NCI-H2227 treated with DMSO at 0.1 percent for 48 hours (cell line): ENCODE measurements at regions not wholly inside any gene's neighbourhood (a gene's known extent, or its start where the extent isn't known, plus 50 kb on each side); places are given as distances from the start of the nearest gene placed in this dataset.
A peak's percentile ranks its signal among the peaks of the same experiment; 100 is the strongest.

ENCODE experiments used
- DNase-seq: peaks from one replicate; lab custom pipeline; 2025; lab: John Stamatoyannopoulos, UW

GRCh38 chr18:39872651-39873050, 2082.4 kb upstream of the PIK3C3 start:
- DNase-seq: no peak

GRCh38 chr18:39871961-39872360, 2083.1 kb upstream of the PIK3C3 start:
- no peak for DNase-seq

GRCh38 chr18:39870591-39870990, 2084.4 kb upstream of the PIK3C3 start:
- no peak for DNase-seq

- no peak for DNase-seq
Measured at GRCh38 chr18:39863916-39864315, 2091.1 kb upstream of the PIK3C3 start.

GRCh38 chr18:39862341-39862740, 2092.7 kb upstream of the PIK3C3 start:
- no peak for DNase-seq

- DNase-seq: no peak
Measured at GRCh38 chr18:39854291-39854690, 2100.7 kb upstream of the PIK3C3 start.

- no peak for DNase-seq
Measured at GRCh38 chr18:39846265-39846664, 2108.8 kb upstream of the PIK3C3 start.

GRCh38 chr18:39845631-39846030, 2109.4 kb upstream of the PIK3C3 start:
- no peak for DNase-seq

GRCh38 chr18:39845106-39845505, 2109.9 kb upstream of the PIK3C3 start:
- DNase-seq: no peak

GRCh38 chr18:39843546-39843945, 2111.5 kb upstream of the PIK3C3 start:
- no peak for DNase-seq

- DNase-seq: no peak
Measured at GRCh38 chr18:39842366-39842914, 2112.6 kb upstream of the PIK3C3 start.

GRCh38 chr18:39841482-39842365, 2113.3 kb upstream of the PIK3C3 start:
- DNase-seq: peak; percentile 66

- DNase-seq: peak; percentile 66
Measured at GRCh38 chr18:39840856-39841481, 2114.1 kb upstream of the PIK3C3 start.

- no peak for DNase-seq
Measured at GRCh38 chr18:39840406-39840805, 2114.6 kb upstream of the PIK3C3 start.

GRCh38 chr18:39839782-39840181, 2115.3 kb upstream of the PIK3C3 start:
- no peak for DNase-seq

- DNase-seq: no peak
Measured at GRCh38 chr18:39838831-39839230, 2116.2 kb upstream of the PIK3C3 start.

- DNase-seq: no peak
Measured at GRCh38 chr18:39835303-39836030, 2119.6 kb upstream of the PIK3C3 start.

- no peak for DNase-seq
Measured at GRCh38 chr18:39834636-39835035, 2120.4 kb upstream of the PIK3C3 start.

GRCh38 chr18:39825485-39826150, 2129.4 kb upstream of the PIK3C3 start:
- peak; percentile 17 for DNase-seq

GRCh38 chr18:39806525-39806924, 2148.5 kb upstream of the PIK3C3 start:
- DNase-seq: no peak

- DNase-seq: no peak
Measured at GRCh38 chr18:39805218-39805617, 2149.8 kb upstream of the PIK3C3 start.

GRCh38 chr18:39802648-39803229, 2152.3 kb upstream of the PIK3C3 start:
- no peak for DNase-seq
